ENCODE measurements at regions not wholly inside any gene's neighbourhood (a gene's known extent, or its start where the extent isn't known, plus 50 kb on each side); places are given as distances from the start of the nearest gene placed in this dataset.

DNA sequence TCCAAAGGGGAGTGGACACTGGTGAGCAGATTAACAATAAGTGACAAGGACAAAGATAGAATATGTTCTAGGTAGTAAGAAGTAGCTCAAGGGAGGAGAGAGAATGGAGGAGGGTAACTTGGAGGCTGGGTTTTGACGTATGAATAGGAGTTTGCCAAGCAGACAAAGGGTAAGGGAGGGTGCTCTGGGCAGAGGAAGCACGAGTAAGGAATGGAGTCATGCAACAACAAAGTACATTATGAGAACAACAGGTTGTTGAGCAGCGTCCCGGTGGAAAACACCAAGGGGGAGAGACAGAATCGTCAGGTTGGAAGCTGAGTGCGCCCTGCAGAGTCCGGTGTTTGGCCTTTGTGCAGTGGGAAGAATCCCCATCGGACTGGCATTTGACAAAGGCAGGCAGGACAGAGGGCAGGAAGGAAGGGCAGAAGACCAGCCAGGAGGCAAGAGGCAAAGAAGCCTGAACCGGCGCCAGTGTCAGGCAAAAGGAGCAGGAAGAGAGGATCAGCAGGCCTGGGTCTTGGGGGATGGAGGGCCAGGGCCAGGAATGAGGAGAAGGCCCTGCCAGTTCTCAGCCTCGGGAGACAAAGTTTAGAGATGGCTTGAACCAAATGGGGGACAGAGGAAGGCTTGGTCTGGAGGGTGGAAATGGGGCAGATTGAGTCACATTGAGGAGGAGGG is 134.3 kb upstream of the TNRC6C start:
- no TSS peak for BruUV-seq (replicated peaks)
- H3K4me2 ChIP-seq (ENCODE audit: low read depth, low read length): no peak overlapping the region
- no peak overlapping the region for H3K4me3 ChIP-seq (replicated peaks in 1 of 3; ENCODE audit: insufficient read depth in 1 of 3, low read depth in 2 of 3, low read length in 3 of 3)
- no peaks in the 10 kb centered on the region for H3K79me2 ChIP-seq (ENCODE audit: insufficient read depth, low read length)
- POLR2A ChIA-PET: no interaction called here
- H3K27ac ChIP-seq (ENCODE audit: extremely low read length, insufficient read depth, low read length): no peak overlapping the region
- in situ Hi-C loops (cut with HindIII; ENCODE audit: extremely low pct_ligation_motif_present, low pct_unique_long_range_greater_than_20kb) (no loop called here), intact Hi-C loops (cut with micrococcal nuclease; ENCODE audit: unreplicated experiment) (no loop called here)
- no peak overlapping the region for H2AFZ ChIP-seq (ENCODE audit: low read length)
- FAIRE-seq (no peak), DNase-seq (ENCODE audit: low spot score) (no peak), ATAC-seq (no peak)
- CTCF ChIA-PET (ENCODE audit: low intra/inter-chr PET ratio, low total read pairs): no interaction called here
- H4K20me1 ChIP-seq (ENCODE audit: insufficient read depth, low read length): no peaks in the 10 kb centered on the region
- no peaks in the 10 kb centered on the region for H3K9me3 ChIP-seq (ENCODE audit: low read length)
- H3K36me3 ChIP-seq (replicated peaks in 1 of 2; ENCODE audit: control insufficient read depth in 1 of 2, insufficient read depth in 2 of 2, low read length in 2 of 2): no peaks in the 10 kb centered on the region
- no peak overlapping the region for H3K9ac ChIP-seq (ENCODE audit: insufficient read depth, low read depth, low read length)
- 45% methylated on average over 11 of the region's 11 CpGs for WGBS (ENCODE audit: low lambda C conversion rate)
- H3K27me3 ChIP-seq (ENCODE audit: control insufficient read depth in 1 of 2, insufficient read depth in 2 of 2, low read length in 2 of 2): peaks cover 3 to 39% of the 10 kb centered on the region in 2 experiments; a peak in 4 of 5 replicates
- H3K4me1 ChIP-seq (ENCODE audit: insufficient read depth, low read length): peaks cover 23% of the 10 kb centered on the region
- TF ChIP-seq HNRNPUL1 (IDR thresholded peaks at IDR 0.05; ENCODE audit: low read depth, low read length) (no peak), KDM1A (CRISPR knock-in tag; IDR thresholded peaks at IDR 0.05) (no peak), SRSF9 (IDR thresholded peaks at IDR 0.05; ENCODE audit: borderline replicate concordance, insufficient read depth, low read depth, low read length, poor library complexity, severe bottlenecking) (no peak), ZNF253 (CRISPR knock-in tag; IDR thresholded peaks at IDR 0.05; ENCODE audit: borderline replicate concordance) (no peak), ISX (CRISPR knock-in tag; conservative IDR thresholded peaks at IDR 0.05) (no peak), BRCA1 (CRISPR knock-in tag; IDR thresholded peaks at IDR 0.05) (no peak), ELF3 (CRISPR knock-in tag; IDR thresholded peaks at IDR 0.05) (no peak), SRF (IDR thresholded peaks at IDR 0.05; ENCODE audit: low read depth, low read length) (no peak), ZNF234 (CRISPR knock-in tag; conservative IDR thresholded peaks at IDR 0.05) (no peak), MXD4 (CRISPR knock-in tag; IDR thresholded peaks at IDR 0.05) (no peak)
- TF ChIP-seq, protein P1, sequence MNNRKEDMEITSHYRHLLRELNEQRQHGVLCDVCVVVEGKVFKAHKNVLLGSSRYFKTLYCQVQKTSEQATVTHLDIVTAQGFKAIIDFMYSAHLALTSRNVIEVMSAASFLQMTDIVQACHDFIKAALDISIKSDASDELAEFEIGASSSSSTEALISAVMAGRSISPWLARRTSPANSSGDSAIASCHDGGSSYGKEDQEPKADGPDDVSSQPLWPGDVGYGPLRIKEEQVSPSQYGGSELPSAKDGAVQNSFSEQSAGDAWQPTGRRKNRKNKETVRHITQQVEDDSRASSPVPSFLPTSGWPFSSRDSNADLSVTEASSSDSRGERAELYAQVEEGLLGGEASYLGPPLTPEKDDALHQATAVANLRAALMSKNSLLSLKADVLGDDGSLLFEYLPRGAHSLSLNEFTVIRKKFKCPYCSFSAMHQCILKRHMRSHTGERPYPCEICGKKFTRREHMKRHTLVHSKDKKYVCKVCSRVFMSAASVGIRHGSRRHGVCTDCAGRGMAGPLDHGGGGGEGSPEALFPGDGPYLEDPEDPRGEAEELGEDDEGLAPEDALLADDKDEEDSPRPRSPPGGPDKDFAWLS (CRISPR knock-in tag; IDR thresholded peaks at IDR 0.05; ENCODE audit: borderline replicate concordance): no peak
- TF ChIP-seq, protein P2, sequence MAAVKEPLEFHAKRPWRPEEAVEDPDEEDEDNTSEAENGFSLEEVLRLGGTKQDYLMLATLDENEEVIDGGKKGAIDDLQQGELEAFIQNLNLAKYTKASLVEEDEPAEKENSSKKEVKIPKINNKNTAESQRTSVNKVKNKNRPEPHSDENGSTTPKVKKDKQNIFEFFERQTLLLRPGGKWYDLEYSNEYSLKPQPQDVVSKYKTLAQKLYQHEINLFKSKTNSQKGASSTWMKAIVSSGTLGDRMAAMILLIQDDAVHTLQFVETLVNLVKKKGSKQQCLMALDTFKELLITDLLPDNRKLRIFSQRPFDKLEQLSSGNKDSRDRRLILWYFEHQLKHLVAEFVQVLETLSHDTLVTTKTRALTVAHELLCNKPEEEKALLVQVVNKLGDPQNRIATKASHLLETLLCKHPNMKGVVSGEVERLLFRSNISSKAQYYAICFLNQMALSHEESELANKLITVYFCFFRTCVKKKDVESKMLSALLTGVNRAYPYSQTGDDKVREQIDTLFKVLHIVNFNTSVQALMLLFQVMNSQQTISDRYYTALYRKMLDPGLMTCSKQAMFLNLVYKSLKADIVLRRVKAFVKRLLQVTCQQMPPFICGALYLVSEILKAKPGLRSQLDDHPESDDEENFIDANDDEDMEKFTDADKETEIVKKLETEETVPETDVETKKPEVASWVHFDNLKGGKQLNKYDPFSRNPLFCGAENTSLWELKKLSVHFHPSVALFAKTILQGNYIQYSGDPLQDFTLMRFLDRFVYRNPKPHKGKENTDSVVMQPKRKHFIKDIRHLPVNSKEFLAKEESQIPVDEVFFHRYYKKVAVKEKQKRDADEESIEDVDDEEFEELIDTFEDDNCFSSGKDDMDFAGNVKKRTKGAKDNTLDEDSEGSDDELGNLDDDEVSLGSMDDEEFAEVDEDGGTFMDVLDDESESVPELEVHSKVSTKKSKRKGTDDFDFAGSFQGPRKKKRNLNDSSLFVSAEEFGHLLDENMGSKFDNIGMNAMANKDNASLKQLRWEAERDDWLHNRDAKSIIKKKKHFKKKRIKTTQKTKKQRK (IDR thresholded peaks at IDR 0.05; ENCODE audit: low read length): no peak
- TF ChIP-seq, protein P3, sequence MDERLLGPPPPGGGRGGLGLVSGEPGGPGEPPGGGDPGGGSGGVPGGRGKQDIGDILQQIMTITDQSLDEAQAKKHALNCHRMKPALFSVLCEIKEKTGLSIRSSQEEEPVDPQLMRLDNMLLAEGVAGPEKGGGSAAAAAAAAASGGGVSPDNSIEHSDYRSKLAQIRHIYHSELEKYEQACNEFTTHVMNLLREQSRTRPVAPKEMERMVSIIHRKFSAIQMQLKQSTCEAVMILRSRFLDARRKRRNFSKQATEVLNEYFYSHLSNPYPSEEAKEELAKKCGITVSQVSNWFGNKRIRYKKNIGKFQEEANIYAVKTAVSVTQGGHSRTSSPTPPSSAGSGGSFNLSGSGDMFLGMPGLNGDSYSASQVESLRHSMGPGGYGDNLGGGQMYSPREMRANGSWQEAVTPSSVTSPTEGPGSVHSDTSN (CRISPR knock-in tag; IDR thresholded peaks at IDR 0.05): no peak
- TF ChIP-seq, protein P4, sequence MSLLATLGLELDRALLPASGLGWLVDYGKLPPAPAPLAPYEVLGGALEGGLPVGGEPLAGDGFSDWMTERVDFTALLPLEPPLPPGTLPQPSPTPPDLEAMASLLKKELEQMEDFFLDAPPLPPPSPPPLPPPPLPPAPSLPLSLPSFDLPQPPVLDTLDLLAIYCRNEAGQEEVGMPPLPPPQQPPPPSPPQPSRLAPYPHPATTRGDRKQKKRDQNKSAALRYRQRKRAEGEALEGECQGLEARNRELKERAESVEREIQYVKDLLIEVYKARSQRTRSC (CRISPR knock-in tag; IDR thresholded peaks at IDR 0.05; ENCODE audit: low read depth): no peak
- TF ChIP-seq, protein P5, sequence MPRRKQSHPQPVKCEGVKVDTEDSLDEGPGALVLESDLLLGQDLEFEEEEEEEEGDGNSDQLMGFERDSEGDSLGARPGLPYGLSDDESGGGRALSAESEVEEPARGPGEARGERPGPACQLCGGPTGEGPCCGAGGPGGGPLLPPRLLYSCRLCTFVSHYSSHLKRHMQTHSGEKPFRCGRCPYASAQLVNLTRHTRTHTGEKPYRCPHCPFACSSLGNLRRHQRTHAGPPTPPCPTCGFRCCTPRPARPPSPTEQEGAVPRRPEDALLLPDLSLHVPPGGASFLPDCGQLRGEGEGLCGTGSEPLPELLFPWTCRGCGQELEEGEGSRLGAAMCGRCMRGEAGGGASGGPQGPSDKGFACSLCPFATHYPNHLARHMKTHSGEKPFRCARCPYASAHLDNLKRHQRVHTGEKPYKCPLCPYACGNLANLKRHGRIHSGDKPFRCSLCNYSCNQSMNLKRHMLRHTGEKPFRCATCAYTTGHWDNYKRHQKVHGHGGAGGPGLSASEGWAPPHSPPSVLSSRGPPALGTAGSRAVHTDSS (CRISPR knock-in tag; conservative IDR thresholded peaks at IDR 0.05): no peak
- TF ChIP-seq, protein P6, sequence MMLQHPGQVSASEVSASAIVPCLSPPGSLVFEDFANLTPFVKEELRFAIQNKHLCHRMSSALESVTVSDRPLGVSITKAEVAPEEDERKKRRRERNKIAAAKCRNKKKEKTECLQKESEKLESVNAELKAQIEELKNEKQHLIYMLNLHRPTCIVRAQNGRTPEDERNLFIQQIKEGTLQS (CRISPR knock-in tag; IDR thresholded peaks at IDR 0.05): no peak

Data from HepG2 (cell line).